ENCODE measurements at regions not wholly inside any gene's neighbourhood (a gene's known extent, or its start where the extent isn't known, plus 50 kb on each side); places are given as distances from the start of the nearest gene placed in this dataset.

DNA sequence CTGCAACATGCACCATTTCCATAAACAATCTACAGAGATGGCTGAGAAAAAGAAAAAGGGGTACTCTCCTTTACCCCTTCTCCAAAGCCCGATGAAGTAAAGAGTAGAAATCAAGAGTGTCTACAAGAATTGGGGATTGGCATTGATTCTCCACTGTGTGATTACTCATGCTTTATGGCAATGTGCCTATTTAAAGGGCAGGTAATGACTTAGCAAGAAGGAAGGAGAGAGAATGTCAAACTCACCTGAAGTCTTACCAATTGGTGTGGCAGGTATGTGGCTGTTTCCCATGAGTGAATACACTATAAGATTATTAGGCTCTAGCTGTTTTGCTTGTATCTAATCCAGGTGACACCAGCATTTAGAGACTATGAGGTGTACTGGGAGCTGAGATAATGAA, 275.3 kb downstream of the CCER1 start:
- TF ChIP-seq, protein P1, sequence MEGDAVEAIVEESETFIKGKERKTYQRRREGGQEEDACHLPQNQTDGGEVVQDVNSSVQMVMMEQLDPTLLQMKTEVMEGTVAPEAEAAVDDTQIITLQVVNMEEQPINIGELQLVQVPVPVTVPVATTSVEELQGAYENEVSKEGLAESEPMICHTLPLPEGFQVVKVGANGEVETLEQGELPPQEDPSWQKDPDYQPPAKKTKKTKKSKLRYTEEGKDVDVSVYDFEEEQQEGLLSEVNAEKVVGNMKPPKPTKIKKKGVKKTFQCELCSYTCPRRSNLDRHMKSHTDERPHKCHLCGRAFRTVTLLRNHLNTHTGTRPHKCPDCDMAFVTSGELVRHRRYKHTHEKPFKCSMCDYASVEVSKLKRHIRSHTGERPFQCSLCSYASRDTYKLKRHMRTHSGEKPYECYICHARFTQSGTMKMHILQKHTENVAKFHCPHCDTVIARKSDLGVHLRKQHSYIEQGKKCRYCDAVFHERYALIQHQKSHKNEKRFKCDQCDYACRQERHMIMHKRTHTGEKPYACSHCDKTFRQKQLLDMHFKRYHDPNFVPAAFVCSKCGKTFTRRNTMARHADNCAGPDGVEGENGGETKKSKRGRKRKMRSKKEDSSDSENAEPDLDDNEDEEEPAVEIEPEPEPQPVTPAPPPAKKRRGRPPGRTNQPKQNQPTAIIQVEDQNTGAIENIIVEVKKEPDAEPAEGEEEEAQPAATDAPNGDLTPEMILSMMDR (IDR thresholded peaks at IDR 0.05), result no peak
- TF ChIP-seq POLR2A (IDR thresholded peaks at IDR 0.05), result no peak
- TF ChIP-seq EP300 (IDR thresholded peaks at IDR 0.05), result no peak

All from sigmoid colon (tissue), 4 donors.